ENCODE measurements at regions not wholly inside any gene's neighbourhood (a gene's known extent, or its start where the extent isn't known, plus 50 kb on each side); places are given as distances from the start of the nearest gene placed in this dataset.
"Not testable (repeated sequence)": the region's sequence is repeated elsewhere in the genome, so short reads cannot be mapped to it uniquely, and the experiment has no call there.

DNA sequence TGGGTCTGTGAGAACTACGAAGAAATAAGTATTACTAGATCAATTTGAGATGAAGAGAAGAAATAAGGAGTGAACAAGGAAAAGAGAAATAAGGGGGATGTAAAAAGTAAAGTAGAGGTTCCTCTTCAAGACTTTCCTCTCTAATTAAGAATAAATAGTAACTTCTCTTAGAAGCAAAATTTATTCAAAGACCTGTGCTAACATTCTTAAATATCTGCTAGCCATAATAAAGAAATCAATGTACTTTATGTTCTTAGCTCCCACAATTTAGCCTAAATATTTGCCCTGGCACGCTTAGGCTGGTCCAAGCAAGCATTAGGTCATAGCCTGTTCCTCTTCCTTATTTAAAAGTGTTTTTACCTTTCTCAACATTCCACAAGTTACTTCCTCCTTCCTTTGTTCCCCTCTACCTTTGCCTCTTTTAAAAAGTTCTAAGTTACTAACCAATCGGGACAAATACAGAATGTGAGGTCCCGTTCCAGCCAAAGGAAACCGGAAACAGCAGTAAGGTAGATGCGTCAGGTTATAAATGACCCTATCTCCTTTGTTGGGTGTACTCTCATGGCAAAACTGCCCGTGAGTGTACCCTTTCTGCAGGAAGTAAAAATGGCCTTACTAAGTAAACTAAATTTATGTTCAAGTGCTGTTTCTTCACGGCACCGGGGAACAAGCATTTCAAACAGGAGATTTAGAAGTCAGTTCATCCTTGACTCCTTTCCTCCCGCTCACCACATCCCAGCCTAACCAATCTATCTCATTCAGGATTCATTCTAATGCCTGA, 86.2 kb upstream of the PLEKHM1 start:
- intact Hi-C loops (cut with micrococcal nuclease); DNase-seq; H3K9me3 ChIP-seq (ENCODE audit: control insufficient read depth, insufficient read depth, low read length); H3K56ac ChIP-seq (ENCODE audit: extremely low read depth, insufficient read depth, low read length); H4K5ac ChIP-seq (ENCODE audit: low read depth, low read length); H2AK5ac ChIP-seq (ENCODE audit: low read depth, low read length); H3K27ac ChIP-seq (ENCODE audit: insufficient read depth, low read length); H3K36me3 ChIP-seq (ENCODE audit: control insufficient read depth, insufficient read depth, low read length); H2AFZ ChIP-seq (replicated peaks; ENCODE audit: low read length, poor library complexity); H2BK5ac ChIP-seq (ENCODE audit: low read depth, low read length, poor library complexity, severe bottlenecking); CTCF ChIA-PET; H4K91ac ChIP-seq (ENCODE audit: insufficient read depth, low read depth, low read length); H3K4me2 ChIP-seq (ENCODE audit: low read depth, low read length); H3K18ac ChIP-seq (ENCODE audit: low read depth, low read length); H3K9ac ChIP-seq (ENCODE audit: low read depth, low read length); H3K27me3 ChIP-seq (ENCODE audit: control insufficient read depth, insufficient read depth, low read length); H3K4me1 ChIP-seq (ENCODE audit: control insufficient read depth, insufficient read depth, low read length); H2AK9ac ChIP-seq (replicated peaks; ENCODE audit: low read depth, low read length, poor library complexity); H3K4ac ChIP-seq (ENCODE audit: low read depth, low read length); H2BK20ac ChIP-seq (ENCODE audit: low read depth, low read length); POLR2A ChIA-PET (ENCODE audit: unreplicated experiment); ATAC-seq (ENCODE audit: low read depth); H2BK120ac ChIP-seq (ENCODE audit: low read depth, low read length); H2BK15ac ChIP-seq (ENCODE audit: low read depth, low read length); dilution Hi-C loops (cut with HindIII; ENCODE audit: low sequenced_read_pairs, unreplicated experiment); H3K23ac ChIP-seq (ENCODE audit: low read depth, low read length); H3K14ac ChIP-seq (replicated peaks; ENCODE audit: low read depth, low read length); H3K4me3 ChIP-seq (ENCODE audit: insufficient read depth, low read depth, low read length); H4K8ac ChIP-seq (ENCODE audit: low read depth in 2 of 2, low read length in 2 of 2); BruUV-seq (replicated peaks): not testable (repeated sequence)
- WGBS, 2 experiments (ENCODE audit: extremely low coverage in 2 of 2, insufficient read length in 1 of 2) = 94% methylated on average over 7 of the region's 10 CpGs; no CpG with 5 or more reads in 1 of the 2 experiments
- Histone ChIP-seq H4K20me1 (ENCODE audit: insufficient read depth, low read length) (peaks cover 11% of the 10 kb centered on the region; the same call in 1 of the 2 replicates), H3K79me1 (ENCODE audit: low read depth in 1 of 2, low read length in 2 of 2) (peaks cover 42 to 61% of the 10 kb centered on the region in 2 experiments), H3K9me1 (ENCODE audit: insufficient read depth, low read length) (peaks cover 19% of the 10 kb centered on the region)
- in situ Hi-C loops (cut with MboI; ENCODE audit: low sequenced_read_pairs) = loop anchor here (25.0 kb wide), 4 partner anchors 364 to 1161 kb away; partner anchors contain the start of gene FMNL1
